SU-DHL-6 (cell line): ENCODE measurements at regions not wholly inside any gene's neighbourhood (a gene's known extent, or its start where the extent isn't known, plus 50 kb on each side); places are given as distances from the start of the nearest gene placed in this dataset.

Source experiments
- H2AFZ ChIP-seq: fragments of 200-600 bp; sonication (generic); 2 replicates; pipeline ENCODE4 v1.6.1; 2014; ENCODE audit warnings: low read depth, mild to moderate bottlenecking, moderate library complexity, mixed read lengths, antibody characterized with exemption, low read length; ENCODE audit not compliant: severe bottlenecking
- H3F3A ChIP-seq: fragments of 200-600 bp; shearing (Covaris generic); 2 replicates; pipeline ENCODE4 v1.6.0; 2016; ENCODE audit warnings: antibody characterized with exemption, mild to moderate bottlenecking; ENCODE audit not compliant: insufficient read depth
- H3K27ac ChIP-seq: fragments of 200-600 bp; sonication (generic); 2 replicates; pipeline ENCODE4 v1.5.1; 2016; ENCODE audit warnings: low read depth, mild to moderate bottlenecking, low read length, moderate library complexity, mixed read lengths
- H3K27me3 ChIP-seq: fragments of 200-600 bp; sonication (generic), shearing (Covaris generic); 2 replicates; pipeline ENCODE4 v1.6.0; 2014; ENCODE audit warnings: mild to moderate bottlenecking, low read length
- H3K36me3 ChIP-seq: fragments of 200-600 bp; sonication (generic); 2 replicates; pipeline ENCODE4 v1.6.1; 2014; ENCODE audit warnings: mild to moderate bottlenecking, low read length, mixed read lengths
- H3K4me2 ChIP-seq: fragments of 300-600, 200-600 bp; shearing (Covaris generic), sonication (generic); 2 replicates; pipeline ENCODE4 v1.6.0; 2014; ENCODE audit warnings: low read length, low read depth, mild to moderate bottlenecking; ENCODE audit not compliant: poor library complexity, severe bottlenecking
- H3K4me3 ChIP-seq: fragments of 200-600 bp; sonication (generic); 2 replicates; pipeline ENCODE4 v1.5.1; 2014; ENCODE audit warnings: antibody characterized with exemption, low read length, mild to moderate bottlenecking, mixed read lengths; ENCODE audit not compliant: insufficient read depth, poor library complexity, severe bottlenecking
- H3K79me2 ChIP-seq: fragments of 200-600 bp; sonication (generic); 2 replicates; pipeline ENCODE4 v1.6.1; 2014; ENCODE audit warnings: mild to moderate bottlenecking, low read length, moderate library complexity; ENCODE audit not compliant: insufficient read depth
- H3K9ac ChIP-seq: fragments of 200-600 bp; sonication (generic); 2 replicates; pipeline ENCODE4 v1.7.0; 2014; ENCODE audit warnings: mild to moderate bottlenecking, low read length
- H3K9me2 ChIP-seq: fragments of 200-600 bp; sonication (generic); replicated peaks from 2 replicates; pipeline ENCODE4 v1.6.1; 2014; ENCODE audit warnings: low read length; ENCODE audit not compliant: insufficient read depth
- H3K9me3 ChIP-seq: fragments of 200-600 bp; sonication (generic); 2 replicates; pipeline ENCODE4 v1.6.1; 2014; ENCODE audit warnings: low read length, mixed read lengths; ENCODE audit not compliant: insufficient read depth
- H4K20me1 ChIP-seq: fragments of 200-600 bp; sonication (generic); 2 replicates; pipeline ENCODE4 v1.6.1; 2014; ENCODE audit warnings: low read depth, mild to moderate bottlenecking, antibody characterized with exemption, low read length, moderate library complexity, mixed read lengths
- EZH2phosphoT487 ChIP-seq: fragments of 200-600 bp; sonication (generic), shearing (Covaris generic); conservative IDR thresholded peaks from 2 replicates; pipeline ENCODE4 v1.6.1; 2018; ENCODE audit warnings: mild to moderate bottlenecking, antibody characterized with exemption, low read length, moderate library complexity, mixed read lengths
- TF ChIP-seq, protein P1 (sequence below): fragments of 200-600 bp; sonication (generic); IDR thresholded peaks from one replicate; pipeline ENCODE4 v1.5.1; 2017; ENCODE audit warnings: antibody characterized with exemption, mild to moderate bottlenecking, low read length, moderate library complexity; ENCODE audit not compliant: insufficient read depth, poor library complexity, severe bottlenecking

GRCh38 chr5:92917044-92917443 is 664.0 kb downstream of the NR2F1-AS1 start:
- no peak overlapping the region for H2AFZ ChIP-seq
- no peaks in the 10 kb centered on the region for H3F3A ChIP-seq
- no peak overlapping the region for H3K4me2 ChIP-seq
- no peak overlapping the region for H3K4me3 ChIP-seq
- H3K9ac ChIP-seq: no peak overlapping the region
- TF ChIP-seq EZH2phosphoT487: no peak
- TF ChIP-seq, protein P1, sequence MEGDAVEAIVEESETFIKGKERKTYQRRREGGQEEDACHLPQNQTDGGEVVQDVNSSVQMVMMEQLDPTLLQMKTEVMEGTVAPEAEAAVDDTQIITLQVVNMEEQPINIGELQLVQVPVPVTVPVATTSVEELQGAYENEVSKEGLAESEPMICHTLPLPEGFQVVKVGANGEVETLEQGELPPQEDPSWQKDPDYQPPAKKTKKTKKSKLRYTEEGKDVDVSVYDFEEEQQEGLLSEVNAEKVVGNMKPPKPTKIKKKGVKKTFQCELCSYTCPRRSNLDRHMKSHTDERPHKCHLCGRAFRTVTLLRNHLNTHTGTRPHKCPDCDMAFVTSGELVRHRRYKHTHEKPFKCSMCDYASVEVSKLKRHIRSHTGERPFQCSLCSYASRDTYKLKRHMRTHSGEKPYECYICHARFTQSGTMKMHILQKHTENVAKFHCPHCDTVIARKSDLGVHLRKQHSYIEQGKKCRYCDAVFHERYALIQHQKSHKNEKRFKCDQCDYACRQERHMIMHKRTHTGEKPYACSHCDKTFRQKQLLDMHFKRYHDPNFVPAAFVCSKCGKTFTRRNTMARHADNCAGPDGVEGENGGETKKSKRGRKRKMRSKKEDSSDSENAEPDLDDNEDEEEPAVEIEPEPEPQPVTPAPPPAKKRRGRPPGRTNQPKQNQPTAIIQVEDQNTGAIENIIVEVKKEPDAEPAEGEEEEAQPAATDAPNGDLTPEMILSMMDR: no peak
- H3K9me3 ChIP-seq: no peaks in the 10 kb centered on the region
- no peaks in the 10 kb centered on the region for H3K36me3 ChIP-seq
- H3K27me3 ChIP-seq: no peaks in the 10 kb centered on the region
- H3K9me2 ChIP-seq: no peaks in the 10 kb centered on the region
- H4K20me1 ChIP-seq: no peaks in the 10 kb centered on the region
- no peaks in the 10 kb centered on the region for H3K79me2 ChIP-seq
- no peak overlapping the region for H3K27ac ChIP-seq

GRCh38 chr5:92916036-92916435 is 665.0 kb downstream of the NR2F1-AS1 start:
- H3K9ac ChIP-seq: no peak overlapping the region
- no peak overlapping the region for H3K4me2 ChIP-seq
- no peaks in the 10 kb centered on the region for H3K79me2 ChIP-seq
- H3K9me2 ChIP-seq: no peaks in the 10 kb centered on the region
- H3K4me3 ChIP-seq: no peak overlapping the region
- no peaks in the 10 kb centered on the region for H3K27me3 ChIP-seq
- no peaks in the 10 kb centered on the region for H4K20me1 ChIP-seq
- H3K36me3 ChIP-seq: no peaks in the 10 kb centered on the region
- H3K9me3 ChIP-seq: no peaks in the 10 kb centered on the region
- no peaks in the 10 kb centered on the region for H3F3A ChIP-seq
- TF ChIP-seq, protein P1: no peak
- no peak for TF ChIP-seq EZH2phosphoT487
- H2AFZ ChIP-seq: no peak overlapping the region
- H3K27ac ChIP-seq: no peak overlapping the region

DNA sequence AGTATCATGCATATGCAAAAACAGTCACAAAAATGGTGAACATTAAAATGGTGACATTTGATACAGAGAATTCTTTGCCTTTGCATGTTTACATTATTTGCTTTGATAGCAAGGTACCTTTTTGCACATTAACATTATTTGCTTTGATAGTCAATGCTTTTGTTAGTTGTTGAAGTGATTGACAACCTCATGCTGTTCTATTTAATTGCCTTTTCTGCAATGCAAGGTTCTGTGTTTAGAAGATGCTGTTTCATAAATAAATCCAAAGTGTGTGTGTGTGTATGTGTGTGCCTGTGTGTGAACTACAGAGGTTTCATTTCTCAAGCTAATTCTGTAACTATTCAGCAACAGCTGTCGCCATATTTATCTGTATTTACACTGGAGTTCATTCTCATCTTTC is 668.7 kb downstream of the NR2F1-AS1 start:
- H3K36me3 ChIP-seq: no peaks in the 10 kb centered on the region
- H3K79me2 ChIP-seq: no peaks in the 10 kb centered on the region
- no peaks in the 10 kb centered on the region for H3K27me3 ChIP-seq
- H3K9me3 ChIP-seq: no peaks in the 10 kb centered on the region
- no peak overlapping the region for H3K27ac ChIP-seq
- no peaks in the 10 kb centered on the region for H3F3A ChIP-seq
- no peak overlapping the region for H3K4me3 ChIP-seq
- no peaks in the 10 kb centered on the region for H3K9me2 ChIP-seq
- H3K9ac ChIP-seq: no peak overlapping the region
- no peak overlapping the region for H3K4me2 ChIP-seq
- no peak overlapping the region for H2AFZ ChIP-seq
- H4K20me1 ChIP-seq: no peaks in the 10 kb centered on the region
- no peak for TF ChIP-seq EZH2phosphoT487
- TF ChIP-seq, protein P1: no peak

DNA sequence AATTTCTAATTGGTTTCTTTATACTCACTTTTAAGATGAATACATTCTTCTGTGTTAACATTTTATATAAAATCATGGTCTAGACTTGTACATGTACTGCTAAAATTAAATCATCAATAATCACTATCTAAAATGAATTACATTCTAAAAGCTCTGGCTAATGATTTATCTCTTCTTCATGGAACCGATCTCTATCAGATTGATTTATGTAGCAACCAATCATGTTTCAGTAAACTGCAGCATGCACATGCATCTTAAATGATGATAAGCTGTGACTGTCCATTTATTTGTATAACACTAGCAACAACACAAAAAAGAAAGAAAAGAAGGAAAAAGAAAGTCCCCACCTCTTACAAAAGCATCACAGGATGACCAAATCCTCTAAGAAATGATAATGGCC is 669.2 kb downstream of the NR2F1-AS1 start:
- Histone ChIP-seq H3K4me3 (no peak overlapping the region), H4K20me1 (no peaks in the 10 kb centered on the region), H3F3A (no peaks in the 10 kb centered on the region)

More for the DNA sequence above, 669.2 kb downstream of the NR2F1-AS1 start:
- Histone ChIP-seq H3K9me2 (no peaks in the 10 kb centered on the region), H3K9me3 (no peaks in the 10 kb centered on the region), H3K9ac (no peak overlapping the region), H3K79me2 (no peaks in the 10 kb centered on the region), H3K27me3 (no peaks in the 10 kb centered on the region), H3K36me3 (no peaks in the 10 kb centered on the region), H2AFZ (no peak overlapping the region), H3K27ac (no peak overlapping the region), H3K4me2 (no peak overlapping the region)
- TF ChIP-seq, protein P1: no peak
- TF ChIP-seq EZH2phosphoT487: no peak
